A549 (cell line): ENCODE measurements at regions not wholly inside any gene's neighbourhood (a gene's known extent, or its start where the extent isn't known, plus 50 kb on each side); places are given as distances from the start of the nearest gene placed in this dataset.

Experiments
- BHLHE40 ChIP-seq: IDR thresholded peaks from 2 replicates; pipeline ENCODE4 v1.6.1; 2012; ENCODE audit warnings: low read depth, low read length, inconsistent platforms
- CTCF ChIP-seq: fragments of >200 bp; sonication (Bioruptor Twin); formaldehyde crosslinking; IDR thresholded peaks from 3 replicates; pipeline ENCODE4 v1.5.1; 2016
- E2F6 ChIP-seq: IDR thresholded peaks from 2 replicates; pipeline ENCODE4 v1.6.1; 2012; ENCODE audit warnings: low read depth, borderline replicate concordance
- ELK1 ChIP-seq: fragments of 150-350 bp; IDR thresholded peaks from 2 replicates; pipeline ENCODE4 v1.6.1; 2014; ENCODE audit warnings: low read depth, mild to moderate bottlenecking, low read length
- EP300 ChIP-seq, 2 experiments: fragments of >200 bp; sonication (Bioruptor Twin); formaldehyde crosslinking; IDR thresholded peaks; 2 replicates in 1 of 2; 3 replicates in 1 of 2; pipeline ENCODE4 v1.6.1; 2016 to 2017
- ESRRA ChIP-seq: fragments of 150-350 bp; IDR thresholded peaks from 2 replicates; pipeline ENCODE4 v1.6.1; 2014; ENCODE audit warnings: mild to moderate bottlenecking, low read length, borderline replicate concordance
- MYC ChIP-seq: IDR thresholded peaks from 2 replicates; pipeline ENCODE4 v1.6.1; 2012; ENCODE audit warnings: mild to moderate bottlenecking, inconsistent platforms, low read length, improper control_type of control experiment, borderline replicate concordance
- NR3C1 ChIP-seq: fragments of >200 bp; sonication (Bioruptor Twin); formaldehyde crosslinking; IDR thresholded peaks from 3 replicates; pipeline ENCODE4 v1.6.1; 2017
- POLR2A ChIP-seq: IDR thresholded peaks from 2 replicates; pipeline ENCODE4 v1.6.1; 2012; ENCODE audit warnings: mild to moderate bottlenecking, low read length
- POLR2AphosphoS2 ChIP-seq: conservative IDR thresholded peaks from 2 replicates; pipeline ENCODE4 v1.6.1; 2012; ENCODE audit warnings: low read length, improper control_type of control experiment, inconsistent platforms
- RAD21 ChIP-seq, 2 experiments: fragments of >200 bp in 1 of 2; sonication (Bioruptor Twin) in 1 of 2; formaldehyde crosslinking in 1 of 2; IDR thresholded peaks in 1 of 2; conservative IDR thresholded peaks in 1 of 2; 2 replicates in 1 of 2; 3 replicates in 1 of 2; pipeline ENCODE4 v1.6.1; 2012 to 2018; ENCODE audit warnings: inconsistent platforms in 1 of 2
- SMC3 ChIP-seq: fragments of >200 bp; sonication (Bioruptor Twin); formaldehyde crosslinking; IDR thresholded peaks from 3 replicates; pipeline ENCODE4 v1.6.1; 2018; ENCODE audit warnings: inconsistent platforms
- ZFP36 ChIP-seq: fragments of 450-650 bp; IDR thresholded peaks from 2 replicates; pipeline ENCODE4 v1.6.1; 2014; ENCODE audit warnings: borderline replicate concordance; ENCODE audit not compliant: partially characterized antibody

GRCh38 chr1:94702442-94702815 is 117.7 kb upstream of the SLC44A3 start:
- TF ChIP-seq POLR2AphosphoS2 (no peak), BHLHE40 (no peak), CTCF (no peak), ZFP36 (no peak), NR3C1 (no peak), ESRRA (no peak), EP300 (IDR thresholded peaks at IDR 0.05) (no peak), POLR2A (no peak), ELK1 (no peak), RAD21 (conservative IDR thresholded peaks at IDR 0.05 in 1 of 2, IDR thresholded peaks at IDR 0.05 in 1 of 2) (no peak), E2F6 (no peak), SMC3 (no peak), MYC (no peak)
